HL-60 (cell line): ENCODE measurements at regions not wholly inside any gene's neighbourhood (a gene's known extent, or its start where the extent isn't known, plus 50 kb on each side); places are given as distances from the start of the nearest gene placed in this dataset.
A peak's percentile ranks its signal among the peaks of the same experiment; 100 is the strongest.

Experiments used
- DNase-seq, 2 experiments: peaks; one replicate each; pipeline ENCODE4 v3.0.0-alpha.2; 2010 to 2020; ENCODE audit warnings: low read depth in 1 of 2, low spot score in 1 of 2
- H3K27ac ChIP-seq: fragments of 250-450 bp; sonication (Bioruptor Pico); replicated peaks from 2 replicates; pipeline ENCODE4 v1.5.1; 2020; ENCODE audit warnings: mild to moderate bottlenecking, moderate library complexity
- H3K27me3 ChIP-seq: fragments of 250-450 bp; sonication (Bioruptor Pico); 2 replicates; pipeline ENCODE4 v1.5.1; 2021; ENCODE audit warnings: mild to moderate bottlenecking, moderate library complexity; ENCODE audit not compliant: insufficient read depth, poor library complexity, severe bottlenecking
- H3K4me3 ChIP-seq: replicated peaks from 2 replicates; pipeline ENCODE4 v1.5.1; 2011; ENCODE audit warnings: mild to moderate bottlenecking, control low read depth, low read length; ENCODE audit not compliant: insufficient read depth
- CTCF ChIP-seq: IDR thresholded peaks from one replicate; pipeline ENCODE4 v1.5.1; 2011; ENCODE audit warnings: low read length, control low read depth, inconsistent platforms; ENCODE audit not compliant: insufficient read depth
- GABPA ChIP-seq: IDR thresholded peaks from 2 replicates; pipeline ENCODE4 v1.6.1; 2012; ENCODE audit warnings: low read depth
- POLR2AphosphoS5 ChIP-seq: IDR thresholded peaks from 2 replicates; pipeline ENCODE4 v1.6.1; 2012; ENCODE audit warnings: low read depth
- REST ChIP-seq: IDR thresholded peaks from 2 replicates; pipeline ENCODE4 v1.6.1; 2012; ENCODE audit warnings: low read depth; ENCODE audit not compliant: insufficient replicate concordance
- SPI1 ChIP-seq: IDR thresholded peaks from 2 replicates; pipeline ENCODE4 v1.6.1; 2012; ENCODE audit warnings: low read depth, mild to moderate bottlenecking, borderline replicate concordance

GRCh38 chr3:46143951-46144473 is 64.1 kb downstream of the CCR1 start:
- H3K4me3 ChIP-seq, result no peak overlapping the region
- H3K27me3 ChIP-seq, result no peaks in the 10 kb centered on the region
- H3K27ac ChIP-seq, result no peak overlapping the region; the same call in 1 of the 2 replicates
- TF ChIP-seq REST, result no peak
- TF ChIP-seq CTCF, result no peak
- no peak for TF ChIP-seq POLR2AphosphoS5
- no peak for TF ChIP-seq GABPA
- no peak for TF ChIP-seq SPI1
- peak in 1 of 2 experiments; percentile 13 for DNase-seq

GRCh38 chr3:46141813-46142212 is 66.3 kb downstream of the CCR1 start:
- peak in 1 of 2 experiments; percentile 67 for DNase-seq
- TF ChIP-seq CTCF (no peak), REST (no peak), SPI1 (peak; percentile 75; the same call in 1 of the 2 replicates)
- Histone ChIP-seq H3K4me3 (no peak overlapping the region), H3K27ac (peak overlapping the region; percentile 24; the same call in 1 of the 2 replicates), H3K27me3 (no peaks in the 10 kb centered on the region)

- DNase-seq, result no peak
- H3K27ac ChIP-seq, result no peak overlapping the region
- H3K27me3 ChIP-seq, result no peaks in the 10 kb centered on the region
- TF ChIP-seq GABPA, result no peak
- TF ChIP-seq REST, result no peak
- TF ChIP-seq SPI1, result no peak
- no peak for TF ChIP-seq CTCF
- no peak for TF ChIP-seq POLR2AphosphoS5
- H3K4me3 ChIP-seq, result no peak overlapping the region
Observed at GRCh38 chr3:46138581-46138980, 69.5 kb downstream of the CCR1 start.
